ENCODE measurements at regions not wholly inside any gene's neighbourhood (a gene's known extent, or its start where the extent isn't known, plus 50 kb on each side); places are given as distances from the start of the nearest gene placed in this dataset.

- TF ChIP-seq CTCF (IDR thresholded peaks at IDR 0.05) = no peak
- no peak for TF ChIP-seq POLR2A (IDR thresholded peaks at IDR 0.05)
These were observed 75.8 kb upstream of the HIF1A start for GRCh38 chr14:61619494-61619893.

Data from prostate gland (tissue), 2 donors.